Hepatocyte (in vitro differentiated cells): ENCODE measurements at regions not wholly inside any gene's neighbourhood (a gene's known extent, or its start where the extent isn't known, plus 50 kb on each side); places are given as distances from the start of the nearest gene placed in this dataset.

Experiments
- DNase-seq: peaks from one replicate; pipeline ENCODE4 v3.0.0-alpha.2; 2016; ENCODE audit warnings: low spot score
- H2AFZ ChIP-seq: fragments of 200-600 bp; sonication (generic); 2 replicates; pipeline ENCODE4 v1.6.0; 2016; ENCODE audit warnings: antibody characterized with exemption, mild to moderate bottlenecking
- H3K27ac ChIP-seq: fragments of 200-600 bp; sonication (generic); 2 replicates; pipeline ENCODE4 v1.5.1; 2016; ENCODE audit warnings: mild to moderate bottlenecking
- H3K27me3 ChIP-seq: fragments of 200-600 bp; sonication (generic); 2 replicates; pipeline ENCODE4 v1.6.1; 2016
- H3K36me3 ChIP-seq: fragments of 200-600 bp; sonication (generic); replicated peaks from 2 replicates; pipeline ENCODE4 v1.5.1; 2016; ENCODE audit warnings: low read depth; ENCODE audit not compliant: insufficient read depth
- H3K4me1 ChIP-seq: fragments of 200-600 bp; sonication (generic); 2 replicates; pipeline ENCODE4 v1.5.1; 2016; ENCODE audit warnings: mild to moderate bottlenecking, moderate library complexity; ENCODE audit not compliant: insufficient read depth
- H3K4me2 ChIP-seq: fragments of 200-600 bp; sonication (generic); 2 replicates; pipeline ENCODE4 v1.6.0; 2016
- H3K4me3 ChIP-seq: fragments of 200-600 bp; sonication (generic); 2 replicates; pipeline ENCODE4 v1.5.1; 2016; ENCODE audit warnings: mild to moderate bottlenecking
- H3K79me2 ChIP-seq: fragments of 200-600 bp; sonication (generic); 2 replicates; pipeline ENCODE4 v1.6.0; 2017; ENCODE audit warnings: mild to moderate bottlenecking
- H3K9me2 ChIP-seq: fragments of 200-600 bp; sonication (generic); replicated peaks from 2 replicates; pipeline ENCODE4 v1.6.0; 2017; ENCODE audit warnings: mild to moderate bottlenecking; ENCODE audit not compliant: insufficient read depth
- H3K9me3 ChIP-seq: fragments of 200-600 bp; sonication (generic); 2 replicates; pipeline ENCODE4 v1.5.1; 2016; ENCODE audit warnings: low read depth, mild to moderate bottlenecking
- H4K20me1 ChIP-seq: fragments of 200-600 bp; sonication (generic); 2 replicates; pipeline ENCODE4 v1.6.0; 2016; ENCODE audit warnings: mild to moderate bottlenecking; ENCODE audit not compliant: insufficient read depth, poor library complexity, severe bottlenecking
- EZH2 ChIP-seq: fragments of 200-600 bp; sonication (generic); IDR thresholded peaks from 2 replicates; pipeline ENCODE4 v1.6.1; 2016; ENCODE audit warnings: antibody characterized with exemption, mild to moderate bottlenecking, borderline replicate concordance
- EZH2phosphoT487 ChIP-seq: fragments of 200-600 bp; sonication (generic); IDR thresholded peaks from one replicate; pipeline ENCODE4 v1.6.1; 2018; ENCODE audit warnings: antibody characterized with exemption, mild to moderate bottlenecking, low read depth, moderate library complexity; ENCODE audit not compliant: unreplicated experiment, severe bottlenecking
- WGBS: methylation state at CpG from one replicate; pipeline ENCODE4 v1.1.6; 2016; ENCODE audit warnings: low lambda C conversion rate; ENCODE audit errors: missing lambda C conversion rate; 5-methylcytosine and 5-hydroxymethylcytosine counted together
- TF ChIP-seq, protein P1 (sequence below): fragments of 200-600 bp; sonication (generic); IDR thresholded peaks from 2 replicates; pipeline ENCODE4 v1.5.1; 2016; ENCODE audit warnings: antibody characterized with exemption, mild to moderate bottlenecking; ENCODE audit not compliant: poor library complexity

DNA sequence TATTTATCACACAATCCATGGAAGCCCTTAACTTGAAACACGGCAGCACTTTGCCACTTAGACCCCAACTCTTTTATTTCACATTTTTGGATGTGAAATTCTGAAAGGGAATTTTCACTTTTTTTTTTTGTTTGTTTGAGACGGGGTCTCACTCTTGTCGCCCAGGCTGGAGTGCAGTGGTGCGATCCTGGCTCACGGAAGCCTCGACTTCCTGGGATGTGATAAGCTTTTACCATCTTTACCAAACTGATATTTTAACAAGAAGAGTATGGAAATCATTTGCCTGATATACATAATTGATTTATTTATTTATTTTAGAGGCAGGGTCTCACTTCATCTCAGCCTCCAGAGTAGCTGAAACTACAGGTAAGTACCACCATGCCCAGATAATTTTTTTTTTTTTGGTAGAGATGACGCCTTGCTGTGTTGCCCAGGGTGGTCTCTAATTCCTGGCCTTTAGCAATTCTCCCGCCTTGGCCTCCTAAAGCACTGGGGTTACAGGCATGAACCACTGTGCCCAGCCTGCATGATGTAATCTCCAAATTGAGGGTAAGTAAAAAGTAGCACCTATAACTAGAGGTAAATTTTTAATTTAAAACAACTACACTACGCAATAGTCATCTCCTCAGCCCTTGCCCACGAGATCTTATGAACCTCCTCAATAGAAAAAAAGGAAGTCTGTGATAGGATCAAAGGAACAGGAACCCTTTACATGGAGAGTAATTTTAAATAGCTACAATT is 180.7 kb upstream of the KLF14 start:
- 96% methylated on average over 10 of the region's 10 CpGs for WGBS
- Histone ChIP-seq H4K20me1 (no peaks in the 10 kb centered on the region), H3K9me3 (no peaks in the 10 kb centered on the region), H3K4me2 (no peak overlapping the region), H3K27me3 (no peaks in the 10 kb centered on the region), H3K9me2 (no peaks in the 10 kb centered on the region), H3K27ac (peak overlapping the region; percentile 82), H3K79me2 (peaks cover 12% of the 10 kb centered on the region), H3K4me1 (peaks cover 38% of the 10 kb centered on the region), H3K4me3 (no peak overlapping the region), H3K36me3 (no peaks in the 10 kb centered on the region), H2AFZ (no peak overlapping the region)
- no peak for DNase-seq
- no peak for TF ChIP-seq EZH2phosphoT487
- TF ChIP-seq EZH2: no peak
- TF ChIP-seq, protein P1, sequence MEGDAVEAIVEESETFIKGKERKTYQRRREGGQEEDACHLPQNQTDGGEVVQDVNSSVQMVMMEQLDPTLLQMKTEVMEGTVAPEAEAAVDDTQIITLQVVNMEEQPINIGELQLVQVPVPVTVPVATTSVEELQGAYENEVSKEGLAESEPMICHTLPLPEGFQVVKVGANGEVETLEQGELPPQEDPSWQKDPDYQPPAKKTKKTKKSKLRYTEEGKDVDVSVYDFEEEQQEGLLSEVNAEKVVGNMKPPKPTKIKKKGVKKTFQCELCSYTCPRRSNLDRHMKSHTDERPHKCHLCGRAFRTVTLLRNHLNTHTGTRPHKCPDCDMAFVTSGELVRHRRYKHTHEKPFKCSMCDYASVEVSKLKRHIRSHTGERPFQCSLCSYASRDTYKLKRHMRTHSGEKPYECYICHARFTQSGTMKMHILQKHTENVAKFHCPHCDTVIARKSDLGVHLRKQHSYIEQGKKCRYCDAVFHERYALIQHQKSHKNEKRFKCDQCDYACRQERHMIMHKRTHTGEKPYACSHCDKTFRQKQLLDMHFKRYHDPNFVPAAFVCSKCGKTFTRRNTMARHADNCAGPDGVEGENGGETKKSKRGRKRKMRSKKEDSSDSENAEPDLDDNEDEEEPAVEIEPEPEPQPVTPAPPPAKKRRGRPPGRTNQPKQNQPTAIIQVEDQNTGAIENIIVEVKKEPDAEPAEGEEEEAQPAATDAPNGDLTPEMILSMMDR: no peak

DNA sequence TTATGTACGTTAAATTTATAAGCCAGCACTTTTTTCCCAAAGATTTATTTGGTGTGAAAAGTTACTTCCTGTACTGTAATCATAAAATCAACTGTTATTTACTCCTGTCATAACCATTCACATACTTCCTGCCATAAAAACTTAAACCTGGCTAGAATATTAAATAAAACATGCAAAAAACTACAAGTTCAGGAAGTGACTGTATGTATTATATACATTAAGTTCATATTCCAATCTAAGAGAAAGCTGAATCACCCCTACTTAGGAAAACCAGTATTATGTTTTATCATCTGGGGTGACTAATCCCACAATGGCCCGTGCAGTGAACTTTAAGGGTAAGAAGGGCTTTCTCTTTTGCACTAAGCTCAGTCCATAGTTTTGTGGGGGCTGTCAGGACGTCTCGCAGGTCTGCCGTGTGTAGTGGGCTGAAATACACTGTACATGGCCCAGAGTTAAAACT is 183.7 kb upstream of the KLF14 start:
- Histone ChIP-seq H3K36me3 (no peaks in the 10 kb centered on the region), H3K9me2 (no peaks in the 10 kb centered on the region), H3K27me3 (no peaks in the 10 kb centered on the region), H3K27ac (peak overlapping the region; percentile 82), H3K79me2 (no peaks in the 10 kb centered on the region), H2AFZ (no peak overlapping the region), H3K4me2 (no peak overlapping the region), H3K4me1 (peaks cover 48% of the 10 kb centered on the region), H4K20me1 (no peaks in the 10 kb centered on the region), H3K9me3 (no peaks in the 10 kb centered on the region), H3K4me3 (no peak overlapping the region)
- no peak for TF ChIP-seq EZH2
- no peak for DNase-seq
- 49% methylated on average over 5 of the region's 5 CpGs for WGBS

DNA sequence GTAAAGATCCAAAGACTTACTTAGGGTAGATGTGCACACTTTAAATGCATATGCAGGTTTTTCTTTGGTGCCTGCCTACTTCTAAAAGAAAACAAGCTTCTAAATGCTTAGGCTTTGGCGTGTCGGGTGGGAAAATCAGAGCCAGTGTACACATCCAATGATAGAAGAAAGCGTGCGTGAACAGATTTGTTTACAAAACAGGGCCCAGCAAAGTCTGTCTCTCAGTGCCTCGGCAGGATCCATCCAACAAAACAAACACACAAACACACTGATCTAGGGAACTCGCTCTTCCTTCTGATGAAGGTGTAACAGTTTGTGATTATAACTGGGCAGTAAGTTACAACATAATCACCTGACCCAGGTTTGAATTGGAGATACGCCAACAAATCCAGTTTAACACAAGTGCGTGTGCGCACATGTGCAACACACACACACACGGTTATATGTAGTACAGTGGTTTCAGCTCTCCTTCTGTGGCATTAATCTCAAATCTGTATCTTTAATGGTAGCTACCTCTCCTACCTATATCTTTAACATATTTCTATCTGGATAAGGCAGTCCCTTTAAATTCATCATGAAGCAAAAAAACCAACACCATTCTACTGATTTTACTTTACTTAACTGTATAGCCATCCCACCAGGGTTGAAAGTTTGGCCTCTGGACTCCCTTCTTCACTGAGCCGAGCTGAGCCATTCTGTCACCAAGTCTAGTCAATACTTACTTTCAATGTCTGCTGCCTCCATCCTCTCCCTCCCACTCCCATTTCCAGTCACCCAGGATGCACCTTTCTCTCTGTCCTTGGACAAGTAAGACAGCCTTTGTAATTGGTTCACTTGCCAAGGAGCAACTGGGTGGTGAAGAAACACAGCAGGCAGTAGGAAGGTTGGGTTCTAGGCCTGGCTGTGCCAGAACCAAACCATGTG is 184.4 kb upstream of the KLF14 start:
- TF ChIP-seq, protein P1: no peak
- TF ChIP-seq EZH2 (no peak), EZH2phosphoT487 (no peak)
- no peaks in the 10 kb centered on the region for H3K36me3 ChIP-seq
- no peaks in the 10 kb centered on the region for H3K27me3 ChIP-seq
- H3K9me3 ChIP-seq: no peaks in the 10 kb centered on the region
- DNase-seq: no peak
- H3K27ac ChIP-seq: peak overlapping the region; percentile 82
- no peaks in the 10 kb centered on the region for H3K79me2 ChIP-seq
- H3K4me3 ChIP-seq: no peak overlapping the region
- H3K4me1 ChIP-seq: peaks cover 53% of the 10 kb centered on the region
- 83% methylated on average over 11 of the region's 11 CpGs for WGBS
- H4K20me1 ChIP-seq: no peaks in the 10 kb centered on the region
- no peaks in the 10 kb centered on the region for H3K9me2 ChIP-seq
- H3K4me2 ChIP-seq: no peak overlapping the region
- no peak overlapping the region for H2AFZ ChIP-seq
